Activated CD8-positive, alpha-beta memory T cell treated with anti-CD3 and anti-CD28 coated beads, Interleukin-2, amount 50 U/mL, for 1 hour (primary cell): ENCODE measurements at regions not wholly inside any gene's neighbourhood (a gene's known extent, or its start where the extent isn't known, plus 50 kb on each side); places are given as distances from the start of the nearest gene placed in this dataset.

ENCODE experiments used
- DNase-seq: peaks from one replicate; pipeline ENCODE4 v3.0.0-alpha.2; 2020; ENCODE audit errors: extremely low read depth

DNA sequence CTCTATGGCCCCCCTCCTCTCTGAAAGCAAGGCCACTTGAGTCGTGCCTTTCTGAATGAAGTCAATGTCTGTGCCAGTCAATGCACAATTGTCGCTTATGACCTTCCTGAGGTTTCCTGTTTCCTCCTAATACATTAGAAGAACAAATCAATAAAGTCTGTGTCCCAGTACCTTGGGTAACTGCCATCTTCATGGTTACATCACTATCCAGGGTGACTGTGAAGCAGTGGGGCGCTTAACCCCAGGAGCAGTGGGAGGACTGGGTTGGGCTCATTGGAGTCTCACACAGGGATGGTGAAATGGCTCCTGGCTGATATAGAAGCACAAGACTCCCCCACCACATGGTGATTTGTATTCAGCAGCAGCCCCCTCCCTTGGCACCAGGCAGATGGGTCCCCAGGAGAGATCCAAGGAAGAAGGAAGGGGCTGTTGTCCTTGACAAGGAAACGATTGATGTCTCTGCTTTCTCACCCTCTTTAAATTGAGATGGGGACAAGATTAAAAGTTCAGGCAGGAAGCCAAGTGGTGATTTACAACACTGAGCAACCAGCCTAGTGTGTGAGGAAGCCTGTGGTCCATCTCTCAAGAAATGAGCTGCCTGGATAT is 261.9 kb upstream of the ZNF462 start:
- DNase-seq = no peak

- no peak for DNase-seq
Measured at GRCh38 chr9:106602344-106602743, 260.6 kb upstream of the ZNF462 start.

- no peak for DNase-seq
Measured at GRCh38 chr9:106613250-106613737, 249.7 kb upstream of the ZNF462 start.

DNA sequence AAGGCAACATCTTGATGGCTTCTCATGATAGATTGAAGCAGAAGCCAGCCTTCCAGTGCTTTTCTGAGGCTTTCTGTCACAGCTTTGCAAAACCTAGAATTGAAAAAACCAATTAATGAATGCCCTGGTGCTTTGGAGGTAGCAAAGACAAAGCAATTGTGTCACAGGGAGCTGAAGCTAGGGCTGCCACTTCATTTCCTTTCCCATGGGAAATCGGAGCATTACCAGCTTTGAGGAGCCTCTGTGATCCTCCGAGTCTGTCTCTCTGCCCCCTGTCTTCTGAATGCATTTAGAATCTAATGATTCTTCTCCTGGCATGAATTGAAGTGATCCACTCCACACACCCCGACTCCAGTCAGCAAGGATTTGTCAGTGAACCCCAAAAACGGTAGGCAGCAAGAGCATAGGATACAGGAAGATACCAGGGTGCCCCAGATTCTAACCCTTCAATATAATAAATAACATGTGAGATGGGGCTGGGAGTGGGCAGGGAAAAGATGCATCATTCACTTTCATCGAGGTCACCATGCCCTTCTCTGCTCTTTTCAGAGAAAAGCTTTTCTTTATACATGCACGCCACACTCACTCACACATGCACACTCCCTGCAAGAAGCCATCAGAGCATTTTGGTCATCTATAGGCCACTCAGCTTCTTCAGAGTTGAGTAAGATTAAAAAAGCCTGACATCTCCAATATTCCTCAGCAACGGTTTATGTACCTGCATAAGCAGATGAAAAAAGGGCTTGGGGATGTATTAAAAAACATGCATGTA is 247.7 kb upstream of the ZNF462 start:
- DNase-seq = no peak

- DNase-seq = no peak
Measured at GRCh38 chr9:106616026-106616425, 246.9 kb upstream of the ZNF462 start.

DNA sequence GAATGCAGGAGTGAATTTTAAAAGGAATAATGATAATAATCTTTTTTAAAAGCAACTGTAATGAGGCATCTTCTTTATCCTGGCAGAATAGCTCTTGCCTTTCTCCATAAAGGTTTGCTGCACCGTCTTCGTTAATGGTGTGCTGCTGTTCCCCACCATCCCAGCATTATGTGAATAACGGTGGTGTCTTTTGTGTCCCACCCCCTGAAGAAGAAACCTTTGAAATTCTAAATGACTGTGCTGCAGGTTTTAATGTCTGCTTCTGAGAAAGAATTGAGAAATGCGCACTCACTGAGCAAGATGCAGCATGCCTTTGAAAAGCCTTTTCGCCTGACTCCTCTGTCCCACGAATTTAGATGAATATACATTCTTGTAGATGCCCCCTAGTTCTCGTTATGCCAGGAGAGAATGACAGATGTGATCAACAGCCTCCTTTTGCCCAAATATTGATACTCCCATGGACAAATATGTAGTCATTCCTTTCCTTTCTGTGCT is 246.1 kb upstream of the ZNF462 start:
- no peak for DNase-seq

DNA sequence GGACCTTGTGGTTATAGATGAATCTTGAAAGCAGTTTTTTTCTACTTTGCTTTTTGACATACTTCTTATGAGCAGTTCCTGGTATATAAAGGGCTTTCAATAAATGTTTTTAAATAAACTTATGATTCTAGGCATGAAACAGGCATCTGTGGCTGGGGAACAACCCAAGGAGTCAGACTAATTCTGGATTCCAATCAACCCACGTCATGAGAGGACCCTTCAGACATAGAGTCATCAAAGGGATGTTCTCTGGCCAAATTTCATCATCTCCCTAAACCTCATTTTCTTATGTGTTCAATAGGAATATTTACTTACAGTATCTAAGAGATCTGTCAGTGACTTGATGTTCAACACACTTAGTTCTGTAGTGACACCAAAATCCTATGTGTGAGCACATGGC is 243.8 kb upstream of the ZNF462 start:
- DNase-seq = no peak

GRCh38 chr9:106620081-106620480 is 242.9 kb upstream of the ZNF462 start:
- DNase-seq = no peak

DNA sequence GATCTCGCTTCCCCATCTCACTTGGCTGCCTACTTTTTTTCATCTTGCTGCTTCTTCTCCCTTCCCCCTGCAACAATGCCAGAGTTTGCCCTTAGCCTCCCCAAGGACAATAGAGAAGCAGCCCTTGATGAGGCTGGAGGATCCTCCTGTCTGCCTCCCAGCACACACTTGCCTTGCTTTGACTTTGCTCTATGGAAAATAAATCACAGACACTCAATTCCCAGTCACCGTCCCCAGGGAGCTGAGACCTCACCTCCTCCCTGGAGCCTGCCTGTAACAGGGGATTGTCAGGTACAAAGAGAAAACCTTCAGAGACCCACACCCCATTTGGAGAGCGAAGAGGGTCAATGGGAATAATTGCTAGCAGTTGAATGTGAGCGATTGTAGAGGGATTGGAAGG is 242.1 kb upstream of the ZNF462 start:
- no peak for DNase-seq

DNA sequence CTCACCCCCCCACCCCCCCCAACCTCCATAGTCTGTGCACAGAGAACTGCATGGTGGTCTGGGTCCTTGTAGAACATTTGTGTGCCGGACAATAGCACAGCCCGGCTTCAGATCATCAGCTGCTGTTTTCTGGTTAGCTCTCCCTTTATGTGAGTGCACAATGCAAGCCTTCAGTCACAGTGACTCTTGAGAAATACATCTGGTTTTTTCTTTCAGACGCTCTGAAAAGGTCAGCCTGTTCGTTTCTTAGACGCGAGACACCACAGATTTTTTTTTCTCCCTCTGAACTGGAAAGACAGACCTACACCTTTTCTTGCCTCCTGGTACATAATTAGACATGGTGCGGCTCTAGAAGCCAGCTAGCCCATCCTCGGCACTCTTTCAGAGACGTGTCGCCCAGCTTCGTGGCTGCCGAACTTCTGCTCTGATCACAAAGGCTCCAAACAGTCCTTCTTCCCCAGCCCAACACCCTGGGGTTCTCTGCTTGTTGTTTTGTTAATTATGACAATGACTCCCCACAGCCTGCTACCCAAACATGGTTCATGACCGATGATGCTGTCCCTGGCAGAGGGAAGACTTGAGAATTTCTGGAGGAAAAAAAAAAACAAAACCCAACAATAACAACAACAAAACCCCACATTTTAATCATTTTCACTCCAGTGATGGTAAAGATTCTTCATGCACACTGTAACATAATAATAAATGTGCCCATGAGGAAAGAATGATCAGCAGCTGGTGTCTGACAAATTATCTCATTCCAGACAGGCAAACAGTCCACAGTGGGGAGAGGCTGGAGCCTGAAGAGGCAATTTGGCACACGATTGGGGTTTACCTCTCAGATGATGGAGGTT is 241.4 kb upstream of the ZNF462 start:
- no peak for DNase-seq

GRCh38 chr9:106622164-106622487 is 240.8 kb upstream of the ZNF462 start:
- no peak for DNase-seq

DNA sequence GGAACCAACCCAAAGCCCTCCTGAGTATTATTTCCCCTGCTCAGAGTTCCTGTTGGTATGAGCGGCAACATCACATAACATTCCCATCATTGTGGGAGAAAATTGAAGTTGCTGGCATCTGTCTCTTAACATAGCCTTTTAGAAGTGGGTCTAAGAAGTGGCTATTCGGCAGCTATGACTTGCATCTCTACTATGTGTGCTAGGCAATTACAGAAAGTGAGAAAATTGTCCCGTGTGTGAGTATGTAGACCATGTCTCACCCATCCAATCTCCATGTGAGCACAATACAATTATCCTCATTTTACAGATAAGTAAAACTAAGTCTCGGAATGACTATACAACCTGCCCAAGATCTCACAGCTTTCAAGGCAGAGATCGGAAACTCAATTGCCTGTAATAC is 239.4 kb upstream of the ZNF462 start:
- DNase-seq = no peak

GRCh38 chr9:106625259-106625789 is 237.6 kb upstream of the ZNF462 start:
- no peak for DNase-seq

GRCh38 chr9:106626936-106627335 is 236.0 kb upstream of the ZNF462 start:
- no peak for DNase-seq

GRCh38 chr9:106632621-106633020 is 230.3 kb upstream of the ZNF462 start:
- DNase-seq = no peak

DNA sequence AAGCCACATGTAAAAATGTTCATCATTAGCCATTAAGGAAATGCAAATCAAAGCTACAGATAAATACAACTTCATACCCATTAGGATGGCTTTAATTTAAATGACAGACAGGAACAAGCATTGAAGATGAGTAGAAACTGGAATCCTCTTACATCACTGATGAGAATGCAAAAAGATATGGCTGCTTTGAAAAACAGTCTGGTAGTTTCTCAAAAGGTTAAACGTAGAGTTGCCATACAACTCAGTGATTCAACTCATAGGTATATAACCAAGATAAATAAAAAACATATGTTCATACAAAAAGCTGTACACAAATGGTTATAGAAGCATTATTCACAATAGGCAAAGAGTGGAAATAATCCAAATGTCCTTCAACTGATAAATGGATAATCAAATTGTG is 228.8 kb upstream of the ZNF462 start:
- no peak for DNase-seq

- DNase-seq = no peak
Measured at GRCh38 chr9:106634641-106635040, 228.3 kb upstream of the ZNF462 start.

DNA sequence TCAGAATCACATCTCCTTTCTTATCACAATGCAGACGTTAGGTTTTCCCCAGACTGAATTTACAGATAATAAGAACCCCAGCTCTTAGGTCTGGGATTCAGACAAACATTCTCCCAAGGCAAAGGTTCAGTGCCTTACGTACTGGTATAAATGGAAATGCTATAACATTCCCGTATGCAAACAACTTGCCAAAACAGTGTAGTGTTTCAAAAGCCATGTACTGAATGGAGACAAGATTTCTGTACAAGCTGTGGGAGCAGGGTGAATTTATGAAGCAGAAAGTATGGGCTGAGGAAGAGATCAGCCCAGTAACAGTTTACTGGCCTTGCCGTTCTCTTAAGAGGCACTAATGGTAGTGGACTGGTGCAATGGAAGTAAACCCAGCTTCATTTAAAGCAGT is 225.5 kb upstream of the ZNF462 start:
- no peak for DNase-seq

DNA sequence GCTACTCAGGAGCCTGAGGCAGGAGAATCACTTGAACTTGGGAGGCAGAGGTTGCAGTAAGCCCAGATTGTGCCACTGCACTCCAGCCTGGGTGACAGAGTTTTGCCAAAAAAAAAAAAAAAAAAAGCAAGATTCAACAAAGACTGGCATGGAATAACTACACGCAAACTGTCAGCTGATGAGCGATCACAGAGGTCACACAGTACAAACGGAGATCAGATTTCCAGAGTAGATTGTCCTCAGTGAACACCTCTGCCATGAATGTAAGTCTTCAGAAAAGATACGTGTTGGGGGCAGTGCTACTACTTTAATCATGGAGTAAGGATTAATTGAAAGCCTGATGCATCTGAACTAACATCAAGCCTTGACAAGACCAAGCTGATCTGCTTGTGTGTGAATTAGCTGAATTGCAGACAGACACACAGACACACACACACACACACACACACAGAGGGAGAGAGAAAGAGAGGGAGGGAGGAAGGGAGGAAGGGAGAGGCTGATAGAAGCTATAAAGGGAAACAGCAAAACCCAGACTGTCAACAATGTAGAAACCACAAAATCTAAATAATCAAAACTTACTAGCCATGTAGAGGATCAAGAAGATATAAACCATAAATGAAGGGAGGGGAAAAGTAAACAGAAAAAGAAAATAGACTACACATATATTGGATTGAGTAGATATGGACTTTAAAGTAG is 222.9 kb upstream of the ZNF462 start:
- DNase-seq = no peak

GRCh38 chr9:106643211-106643930 is 219.6 kb upstream of the ZNF462 start:
- DNase-seq = no peak

DNA sequence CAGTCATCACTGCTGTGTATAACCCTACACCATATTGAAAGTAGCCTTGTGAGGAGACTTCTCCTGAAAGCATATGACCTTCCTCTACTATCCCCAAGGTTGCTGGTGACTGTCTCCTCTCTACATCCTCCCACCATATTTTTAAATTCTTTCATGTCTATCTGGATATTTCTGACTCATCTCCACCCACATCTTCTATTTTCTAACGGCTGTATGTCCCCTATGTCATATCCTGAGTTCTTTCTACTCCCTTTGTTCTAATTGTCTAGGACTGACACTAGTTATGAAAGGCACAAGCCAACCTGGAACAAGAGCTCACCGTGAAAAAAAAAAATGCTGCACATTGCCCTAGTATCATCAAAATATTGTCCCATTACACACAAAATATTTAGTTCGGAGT is 218.3 kb upstream of the ZNF462 start:
- no peak for DNase-seq
